ENCODE measurements at regions not wholly inside any gene's neighbourhood (a gene's known extent, or its start where the extent isn't known, plus 50 kb on each side); places are given as distances from the start of the nearest gene placed in this dataset.

- H3K4me2 ChIP-seq, result no peak overlapping the region
- no peak for DNase-seq (ENCODE audit: low spot score)
These were observed 125.4 kb upstream of the PPP2R2D start for GRCh38 chr10:131775433-131775832.

GRCh38 chr10:131775833-131776232, 125.0 kb upstream of the PPP2R2D start:
- WGBS (ENCODE audit: low lambda C conversion rate, missing lambda C conversion rate), result 90% methylated on average over 11 of the region's 11 CpGs
- H3K4me2 ChIP-seq, result no peak overlapping the region

More at GRCh38 chr10:131775433-131775832, 125.4 kb upstream of the PPP2R2D start:
- Histone ChIP-seq H2AFZ (no peak overlapping the region), H4K20me1 (ENCODE audit: insufficient read depth, poor library complexity, severe bottlenecking) (no peaks in the 10 kb centered on the region), H3K36me3 (replicated peaks; ENCODE audit: insufficient read depth, low read depth) (no peaks in the 10 kb centered on the region), H3K4me3 (no peak overlapping the region), H3K9me2 (replicated peaks; ENCODE audit: insufficient read depth) (no peaks in the 10 kb centered on the region), H3K9me3 (ENCODE audit: low read depth) (no peaks in the 10 kb centered on the region), H3K4me1 (ENCODE audit: insufficient read depth) (peaks cover 4% of the 10 kb centered on the region), H3K79me2 (no peaks in the 10 kb centered on the region), H3K27ac (no peak overlapping the region), H3K27me3 (no peaks in the 10 kb centered on the region)
- 56% methylated on average over 16 of the region's 16 CpGs for WGBS (ENCODE audit: low lambda C conversion rate, missing lambda C conversion rate)
- TF ChIP-seq EZH2phosphoT487 (IDR thresholded peaks at IDR 0.05; ENCODE audit: low read depth, severe bottlenecking, unreplicated experiment) (no peak), EZH2 (IDR thresholded peaks at IDR 0.05; ENCODE audit: borderline replicate concordance) (no peak)
- TF ChIP-seq, protein P1, sequence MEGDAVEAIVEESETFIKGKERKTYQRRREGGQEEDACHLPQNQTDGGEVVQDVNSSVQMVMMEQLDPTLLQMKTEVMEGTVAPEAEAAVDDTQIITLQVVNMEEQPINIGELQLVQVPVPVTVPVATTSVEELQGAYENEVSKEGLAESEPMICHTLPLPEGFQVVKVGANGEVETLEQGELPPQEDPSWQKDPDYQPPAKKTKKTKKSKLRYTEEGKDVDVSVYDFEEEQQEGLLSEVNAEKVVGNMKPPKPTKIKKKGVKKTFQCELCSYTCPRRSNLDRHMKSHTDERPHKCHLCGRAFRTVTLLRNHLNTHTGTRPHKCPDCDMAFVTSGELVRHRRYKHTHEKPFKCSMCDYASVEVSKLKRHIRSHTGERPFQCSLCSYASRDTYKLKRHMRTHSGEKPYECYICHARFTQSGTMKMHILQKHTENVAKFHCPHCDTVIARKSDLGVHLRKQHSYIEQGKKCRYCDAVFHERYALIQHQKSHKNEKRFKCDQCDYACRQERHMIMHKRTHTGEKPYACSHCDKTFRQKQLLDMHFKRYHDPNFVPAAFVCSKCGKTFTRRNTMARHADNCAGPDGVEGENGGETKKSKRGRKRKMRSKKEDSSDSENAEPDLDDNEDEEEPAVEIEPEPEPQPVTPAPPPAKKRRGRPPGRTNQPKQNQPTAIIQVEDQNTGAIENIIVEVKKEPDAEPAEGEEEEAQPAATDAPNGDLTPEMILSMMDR (IDR thresholded peaks at IDR 0.05; ENCODE audit: poor library complexity), result no peak

GRCh38 chr10:131776496-131776895, 124.3 kb upstream of the PPP2R2D start:
- Histone ChIP-seq H3K36me3 (replicated peaks; ENCODE audit: insufficient read depth, low read depth) (no peaks in the 10 kb centered on the region), H3K4me3 (no peak overlapping the region), H3K4me2 (no peak overlapping the region), H3K4me1 (ENCODE audit: insufficient read depth) (peaks cover 4% of the 10 kb centered on the region), H3K27ac (no peak overlapping the region), H2AFZ (no peak overlapping the region), H3K9me2 (replicated peaks; ENCODE audit: insufficient read depth) (no peaks in the 10 kb centered on the region), H3K27me3 (no peaks in the 10 kb centered on the region), H4K20me1 (ENCODE audit: insufficient read depth, poor library complexity, severe bottlenecking) (no peaks in the 10 kb centered on the region), H3K79me2 (no peaks in the 10 kb centered on the region), H3K9me3 (ENCODE audit: low read depth) (no peaks in the 10 kb centered on the region)
- no peak for DNase-seq (ENCODE audit: low spot score)
- 73% methylated on average over 11 of the region's 11 CpGs for WGBS (ENCODE audit: low lambda C conversion rate, missing lambda C conversion rate)
- no peak for TF ChIP-seq EZH2 (IDR thresholded peaks at IDR 0.05; ENCODE audit: borderline replicate concordance)
- no peak for TF ChIP-seq EZH2phosphoT487 (IDR thresholded peaks at IDR 0.05; ENCODE audit: low read depth, severe bottlenecking, unreplicated experiment)
- TF ChIP-seq, protein P1 (IDR thresholded peaks at IDR 0.05; ENCODE audit: poor library complexity), result no peak

More at GRCh38 chr10:131775833-131776232, 125.0 kb upstream of the PPP2R2D start:
- Histone ChIP-seq H3K9me2 (replicated peaks; ENCODE audit: insufficient read depth) (no peaks in the 10 kb centered on the region), H3K79me2 (no peaks in the 10 kb centered on the region), H3K4me3 (no peak overlapping the region), H3K27me3 (no peaks in the 10 kb centered on the region), H3K4me1 (ENCODE audit: insufficient read depth) (peaks cover 4% of the 10 kb centered on the region), H2AFZ (no peak overlapping the region), H4K20me1 (ENCODE audit: insufficient read depth, poor library complexity, severe bottlenecking) (no peaks in the 10 kb centered on the region), H3K9me3 (ENCODE audit: low read depth) (no peaks in the 10 kb centered on the region), H3K36me3 (replicated peaks; ENCODE audit: insufficient read depth, low read depth) (no peaks in the 10 kb centered on the region), H3K27ac (no peak overlapping the region)
- no peak for DNase-seq (ENCODE audit: low spot score)
- TF ChIP-seq EZH2 (IDR thresholded peaks at IDR 0.05; ENCODE audit: borderline replicate concordance) (no peak), EZH2phosphoT487 (IDR thresholded peaks at IDR 0.05; ENCODE audit: low read depth, severe bottlenecking, unreplicated experiment) (no peak)
- TF ChIP-seq, protein P1 (IDR thresholded peaks at IDR 0.05; ENCODE audit: poor library complexity), result no peak

DNA sequence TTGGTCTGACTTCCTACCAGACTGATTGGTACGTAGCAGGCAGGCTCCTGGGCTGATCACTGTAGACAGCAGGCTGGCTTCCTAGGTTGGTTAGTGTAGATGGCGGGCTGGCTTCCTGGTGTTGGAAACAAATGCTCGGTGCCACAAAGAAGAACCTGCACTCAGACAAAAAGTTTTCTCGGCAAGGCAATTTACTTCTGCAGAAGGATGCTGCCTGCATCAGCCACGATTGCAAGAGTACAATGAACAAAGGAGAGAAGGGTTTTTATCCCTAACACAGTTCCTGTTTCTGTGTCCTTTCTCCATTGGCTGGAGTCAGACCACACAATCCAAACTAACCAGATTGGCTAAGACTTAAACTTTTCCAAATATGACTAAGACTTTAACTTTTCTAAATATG, 123.6 kb upstream of the PPP2R2D start:
- H4K20me1 ChIP-seq (ENCODE audit: insufficient read depth, poor library complexity, severe bottlenecking), result no peaks in the 10 kb centered on the region
- H3K79me2 ChIP-seq, result no peaks in the 10 kb centered on the region
- H2AFZ ChIP-seq, result no peak overlapping the region
- no peak for DNase-seq (ENCODE audit: low spot score)
- TF ChIP-seq EZH2phosphoT487 (IDR thresholded peaks at IDR 0.05; ENCODE audit: low read depth, severe bottlenecking, unreplicated experiment) (no peak), EZH2 (IDR thresholded peaks at IDR 0.05; ENCODE audit: borderline replicate concordance) (no peak)
- TF ChIP-seq, protein P1 (IDR thresholded peaks at IDR 0.05; ENCODE audit: poor library complexity), result no peak
- no peak overlapping the region for H3K4me3 ChIP-seq
- no peak overlapping the region for H3K27ac ChIP-seq
- 93% methylated on average over 5 of the region's 5 CpGs for WGBS (ENCODE audit: low lambda C conversion rate, missing lambda C conversion rate)
- H3K4me1 ChIP-seq (ENCODE audit: insufficient read depth), result peaks cover 2% of the 10 kb centered on the region
- H3K9me3 ChIP-seq (ENCODE audit: low read depth), result no peaks in the 10 kb centered on the region
- no peaks in the 10 kb centered on the region for H3K9me2 ChIP-seq (replicated peaks; ENCODE audit: insufficient read depth)
- no peak overlapping the region for H3K4me2 ChIP-seq
- H3K27me3 ChIP-seq, result no peaks in the 10 kb centered on the region
- no peaks in the 10 kb centered on the region for H3K36me3 ChIP-seq (replicated peaks; ENCODE audit: insufficient read depth, low read depth)
